ENCODE measurements at regions not wholly inside any gene's neighbourhood (a gene's known extent, or its start where the extent isn't known, plus 50 kb on each side); places are given as distances from the start of the nearest gene placed in this dataset.

GRCh38 chr10:35700487-35700882 lies 58.4 kb upstream of the FZD8 start:
- TF ChIP-seq CTCF (IDR thresholded peaks at IDR 0.05) (no peak), EP300 (IDR thresholded peaks at IDR 0.05) (no peak), POLR2A (IDR thresholded peaks at IDR 0.05) (no peak)

Measured in upper lobe of left lung (tissue), 4 donors.